OCI-LY3 (cell line): ENCODE measurements at regions not wholly inside any gene's neighbourhood (a gene's known extent, or its start where the extent isn't known, plus 50 kb on each side); places are given as distances from the start of the nearest gene placed in this dataset.

Experiments used
- CTCF ChIP-seq: fragments of 200-600, 300-600 bp; sonication (generic); IDR thresholded peaks from 2 replicates; pipeline ENCODE4 v1.5.1; 2014; ENCODE audit warnings: antibody characterized with exemption, low read length, low read depth
- EZH2phosphoT487 ChIP-seq: fragments of 200-600 bp; shearing (Covaris generic); IDR thresholded peaks from 2 replicates; pipeline ENCODE4 v1.6.1; 2018; ENCODE audit warnings: antibody characterized with exemption, mixed run types, low read depth

- TF ChIP-seq CTCF = no peak
- TF ChIP-seq EZH2phosphoT487 = no peak
Observed at GRCh38 chr2:5888126-5888525, 195.9 kb downstream of the SOX11 start.
